OCI-LY3 (cell line): ENCODE measurements at regions not wholly inside any gene's neighbourhood (a gene's known extent, or its start where the extent isn't known, plus 50 kb on each side); places are given as distances from the start of the nearest gene placed in this dataset.

Source experiments
- CTCF ChIP-seq: fragments of 200-600, 300-600 bp; sonication (generic); IDR thresholded peaks from 2 replicates; pipeline ENCODE4 v1.5.1; 2014; ENCODE audit warnings: antibody characterized with exemption, low read length, low read depth
- EZH2phosphoT487 ChIP-seq: fragments of 200-600 bp; shearing (Covaris generic); IDR thresholded peaks from 2 replicates; pipeline ENCODE4 v1.6.1; 2018; ENCODE audit warnings: antibody characterized with exemption, mixed run types, low read depth

- TF ChIP-seq CTCF: no peak
- no peak for TF ChIP-seq EZH2phosphoT487
Measured at GRCh38 chr1:223035724-223036478, 107.1 kb downstream of the TLR5 start.
